Activated naive CD8-positive, alpha-beta T cell treated with anti-CD3 and anti-CD28 coated beads, Interleukin-2, amount 50 U/mL, for 24 hours (primary cell): ENCODE measurements at regions not wholly inside any gene's neighbourhood (a gene's known extent, or its start where the extent isn't known, plus 50 kb on each side); places are given as distances from the start of the nearest gene placed in this dataset.

Experiments
- ATAC-seq: fragments of 150-1000 bp; cut with Tn5 transposase; one replicate; pipeline ENCODE4 v1.10.0; 2021
- DNase-seq: peaks from one replicate; pipeline ENCODE4 v3.0.0; 2021
- H3K27ac Mint-ChIP-seq: one replicate; pipeline ENCODE4 v1.8.0; 2021; ENCODE audit warnings: mild to moderate bottlenecking, mixed read lengths
- H3K27me3 Mint-ChIP-seq: one replicate; pipeline ENCODE4 v1.8.0; 2021; ENCODE audit warnings: mixed read lengths
- H3K36me3 Mint-ChIP-seq: one replicate; pipeline ENCODE4 v1.8.0; 2021; ENCODE audit warnings: low read depth, mixed read lengths
- H3K4me1 Mint-ChIP-seq: one replicate; pipeline ENCODE4 v1.8.0; 2021; ENCODE audit warnings: mixed read lengths
- H3K4me3 Mint-ChIP-seq: one replicate; pipeline ENCODE4 v1.8.0; 2021; ENCODE audit warnings: mild to moderate bottlenecking, moderate library complexity, mixed read lengths
- H3K9me3 Mint-ChIP-seq: one replicate; pipeline ENCODE4 v1.8.0; 2021; ENCODE audit warnings: mixed read lengths

GRCh38 chr9:113646946-113647914 lies 183.7 kb downstream of the RGS3 start:
- ATAC-seq = no peak
- Mint-ChIP-seq H3K9me3 (peaks cover 4% of the 10 kb centered on the region), H3K36me3 (no peaks in the 10 kb centered on the region), H3K4me3 (no peak overlapping the region), H3K27me3 (peaks cover 13% of the 10 kb centered on the region), H3K27ac (no peak overlapping the region), H3K4me1 (peaks cover 3% of the 10 kb centered on the region)
- no peak for DNase-seq

GRCh38 chr9:113648048-113648447 lies 184.5 kb downstream of the RGS3 start:
- no peak for DNase-seq
- Mint-ChIP-seq H3K9me3 (peaks cover 4% of the 10 kb centered on the region), H3K27ac (no peak overlapping the region), H3K4me1 (peaks cover 3% of the 10 kb centered on the region), H3K36me3 (no peaks in the 10 kb centered on the region), H3K27me3 (peaks cover 13% of the 10 kb centered on the region), H3K4me3 (no peak overlapping the region)
- ATAC-seq = no peak

- Mint-ChIP-seq H3K36me3 (no peaks in the 10 kb centered on the region), H3K27me3 (peaks cover 10% of the 10 kb centered on the region), H3K9me3 (peaks cover under 1% of the 10 kb centered on the region), H3K4me3 (no peak overlapping the region), H3K27ac (no peak overlapping the region), H3K4me1 (peaks cover 3% of the 10 kb centered on the region)
- DNase-seq (no peak), ATAC-seq (no peak)
These were observed 185.1 kb downstream of the RGS3 start for GRCh38 chr9:113648586-113648985.

GRCh38 chr9:113649054-113649453 lies 185.5 kb downstream of the RGS3 start:
- ATAC-seq = no peak

GRCh38 chr9:113649855-113650206 lies 186.3 kb downstream of the RGS3 start:
- no peak for ATAC-seq
- Mint-ChIP-seq H3K4me3 (no peak overlapping the region), H3K27ac (no peak overlapping the region), H3K9me3 (no peaks in the 10 kb centered on the region), H3K36me3 (no peaks in the 10 kb centered on the region), H3K27me3 (peaks cover 3% of the 10 kb centered on the region), H3K4me1 (peaks cover 3% of the 10 kb centered on the region)
- DNase-seq = no peak

More at GRCh38 chr9:113649054-113649453, 185.5 kb downstream of the RGS3 start:
- no peak for DNase-seq
- H3K9me3 Mint-ChIP-seq = no peaks in the 10 kb centered on the region
- H3K4me1 Mint-ChIP-seq = peaks cover 3% of the 10 kb centered on the region
- no peak overlapping the region for H3K27ac Mint-ChIP-seq
- peaks cover 7% of the 10 kb centered on the region for H3K27me3 Mint-ChIP-seq
- H3K4me3 Mint-ChIP-seq = no peak overlapping the region
- no peaks in the 10 kb centered on the region for H3K36me3 Mint-ChIP-seq

GRCh38 chr9:113650207-113651131 lies 186.9 kb downstream of the RGS3 start:
- Mint-ChIP-seq H3K27me3 (peaks cover 3% of the 10 kb centered on the region), H3K4me3 (no peak overlapping the region), H3K9me3 (no peaks in the 10 kb centered on the region), H3K36me3 (no peaks in the 10 kb centered on the region), H3K27ac (no peak overlapping the region), H3K4me1 (peaks cover 9% of the 10 kb centered on the region)
- DNase-seq = no peak
- ATAC-seq = no peak

GRCh38 chr9:113651896-113652295 lies 188.4 kb downstream of the RGS3 start:
- DNase-seq (no peak), ATAC-seq (no peak)
- no peaks in the 10 kb centered on the region for H3K36me3 Mint-ChIP-seq
- H3K27me3 Mint-ChIP-seq = no peaks in the 10 kb centered on the region
- peaks cover 9% of the 10 kb centered on the region for H3K4me1 Mint-ChIP-seq
- H3K9me3 Mint-ChIP-seq = no peaks in the 10 kb centered on the region
- H3K27ac Mint-ChIP-seq = no peak overlapping the region
- H3K4me3 Mint-ChIP-seq = no peak overlapping the region

- ATAC-seq (no peak), DNase-seq (no peak)
- Mint-ChIP-seq H3K27ac (no peak overlapping the region), H3K27me3 (no peaks in the 10 kb centered on the region), H3K36me3 (no peaks in the 10 kb centered on the region), H3K4me3 (no peak overlapping the region), H3K9me3 (no peaks in the 10 kb centered on the region), H3K4me1 (peaks cover 9% of the 10 kb centered on the region)
These were observed 189.0 kb downstream of the RGS3 start for GRCh38 chr9:113652355-113653152.

- no peak overlapping the region for H3K4me3 Mint-ChIP-seq
- H3K27me3 Mint-ChIP-seq = no peaks in the 10 kb centered on the region
- no peak for DNase-seq
- H3K36me3 Mint-ChIP-seq = no peaks in the 10 kb centered on the region
- H3K4me1 Mint-ChIP-seq = peaks cover 11% of the 10 kb centered on the region
- H3K9me3 Mint-ChIP-seq = no peaks in the 10 kb centered on the region
- no peak overlapping the region for H3K27ac Mint-ChIP-seq
- ATAC-seq = no peak
These were observed 190.4 kb downstream of the RGS3 start for GRCh38 chr9:113653746-113654604.

- Mint-ChIP-seq H3K36me3 (no peaks in the 10 kb centered on the region), H3K9me3 (no peaks in the 10 kb centered on the region), H3K27me3 (peaks cover 4% of the 10 kb centered on the region), H3K4me1 (peaks cover 11% of the 10 kb centered on the region), H3K27ac (peak overlapping the region; percentile 62), H3K4me3 (no peak overlapping the region)
- DNase-seq (no peak), ATAC-seq (no peak)
These were observed 191.3 kb downstream of the RGS3 start for GRCh38 chr9:113654605-113655428.

- Mint-ChIP-seq H3K9me3 (no peaks in the 10 kb centered on the region), H3K4me3 (no peak overlapping the region), H3K27me3 (peaks cover 11% of the 10 kb centered on the region), H3K27ac (no peak overlapping the region), H3K36me3 (no peaks in the 10 kb centered on the region), H3K4me1 (peaks cover 8% of the 10 kb centered on the region)
- ATAC-seq = no peak
- DNase-seq = no peak
These were observed 193.5 kb downstream of the RGS3 start for GRCh38 chr9:113656771-113657670.
